Stromal cell of bone marrow (primary cell): ENCODE measurements at regions not wholly inside any gene's neighbourhood (a gene's known extent, or its start where the extent isn't known, plus 50 kb on each side); places are given as distances from the start of the nearest gene placed in this dataset.
A peak's percentile ranks its signal among the peaks of the same experiment; 100 is the strongest.

Experiments used
- DNase-seq: peaks from one replicate; pipeline ENCODE4 v3.0.0-alpha.2; 2012; ENCODE audit warnings: low read depth

DNA sequence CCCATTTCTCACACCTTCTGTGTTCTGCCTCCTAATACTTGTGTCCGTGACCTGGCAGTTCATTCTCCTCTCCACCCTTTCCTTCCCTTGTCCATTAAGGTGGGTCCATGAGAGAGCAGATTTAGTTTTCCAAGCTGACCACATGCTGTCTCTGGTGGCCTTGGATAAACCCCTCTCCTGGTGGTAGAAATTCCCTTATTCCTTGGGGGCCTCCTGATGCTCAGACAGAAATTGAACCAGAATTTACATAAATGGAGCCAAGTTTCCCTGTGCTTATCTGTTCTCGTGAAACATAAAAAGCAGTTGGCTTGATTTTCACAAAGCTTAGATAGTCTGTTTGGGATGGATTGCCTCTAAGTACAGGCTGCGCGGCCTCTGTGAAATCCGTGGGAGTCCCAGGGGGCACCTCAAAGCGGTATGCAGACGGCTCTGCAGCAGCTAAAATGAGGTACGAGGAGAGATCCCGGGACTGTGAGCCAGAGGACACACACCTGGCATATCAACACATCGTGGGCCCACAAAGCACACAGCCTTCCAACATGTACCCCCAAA, 101.0 kb upstream of the NMNAT3 start:
- DNase-seq = no peak

DNA sequence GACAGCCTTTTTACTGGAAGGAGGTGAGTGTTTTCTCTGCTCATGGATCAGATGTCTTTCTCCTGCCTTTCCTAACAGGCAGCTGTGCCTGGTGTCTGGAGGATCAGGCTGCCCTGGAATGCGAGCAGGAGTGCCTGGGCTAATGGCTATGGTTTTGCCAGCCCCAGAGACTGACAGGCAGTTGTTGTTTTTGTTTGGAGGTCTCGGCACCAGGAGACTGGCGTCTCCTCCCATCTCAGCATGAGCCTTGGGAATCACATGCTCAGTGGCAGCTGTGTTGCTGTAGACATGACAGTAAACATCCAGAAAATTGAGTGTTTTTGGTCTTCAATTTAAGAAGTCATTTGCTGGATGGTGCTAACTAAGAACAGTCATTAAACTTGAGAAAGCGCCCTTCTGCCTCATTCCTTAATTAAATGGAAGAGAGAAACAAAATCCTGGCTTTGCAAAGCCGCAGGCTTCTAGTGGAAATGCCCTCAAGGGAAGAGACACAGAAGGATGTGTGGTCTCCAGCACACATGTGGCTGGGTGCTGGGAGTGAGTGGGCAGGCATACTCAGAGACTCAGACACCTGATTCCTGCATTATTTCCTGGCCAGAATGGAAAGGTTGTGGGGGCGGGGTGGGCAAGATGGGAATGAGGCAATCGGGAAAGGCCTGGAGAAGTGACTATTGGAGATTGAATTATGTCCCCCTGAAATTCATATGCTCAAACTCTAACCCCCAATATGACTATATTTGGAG, 97.0 kb upstream of the NMNAT3 start:
- DNase-seq = no peak

DNA sequence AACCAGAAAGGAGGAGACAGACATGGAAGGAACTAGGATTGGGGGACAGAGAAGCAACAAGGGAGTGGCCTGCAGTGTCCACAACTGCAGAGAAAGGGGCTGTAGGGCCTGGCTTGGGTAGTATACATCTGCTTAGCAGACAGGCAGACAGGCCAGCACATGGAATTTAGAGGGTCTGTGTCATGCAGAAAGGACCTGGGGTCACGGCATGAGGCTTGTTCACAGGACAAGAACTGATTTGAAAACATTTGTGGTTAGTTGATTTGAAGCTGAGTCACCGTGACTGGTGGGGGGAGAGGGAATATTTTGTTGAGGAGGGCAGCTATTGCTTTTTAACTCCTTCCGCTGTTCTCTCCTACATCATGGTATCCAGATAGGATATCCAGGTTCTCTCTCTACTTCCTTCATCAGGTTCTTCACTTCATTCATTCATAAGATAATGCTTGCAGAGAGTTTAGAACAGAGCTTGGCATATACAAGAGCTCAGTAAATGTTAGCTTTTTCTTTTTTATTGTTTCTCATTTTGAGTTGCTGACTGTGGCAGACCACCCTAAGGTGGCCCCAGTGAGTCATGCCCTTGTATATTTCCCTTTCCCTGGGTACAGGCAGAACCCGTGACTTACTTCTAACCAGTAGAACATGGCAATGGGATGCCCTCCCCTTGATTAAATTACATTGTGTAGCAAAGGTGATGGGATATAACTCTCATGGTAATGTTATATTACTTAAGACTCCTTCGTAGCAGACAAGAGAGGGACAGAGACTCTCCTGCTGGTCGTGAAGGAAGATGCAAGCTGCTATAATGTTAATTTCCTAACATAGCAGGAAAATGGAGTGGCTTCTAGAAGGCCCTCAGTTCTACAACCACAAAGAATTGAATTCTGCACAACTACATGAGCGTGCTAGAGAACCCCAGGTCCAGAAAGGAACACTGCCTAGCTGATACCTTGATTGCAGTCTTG, 95.0 kb upstream of the NMNAT3 start:
- DNase-seq = peak; percentile 62

DNA sequence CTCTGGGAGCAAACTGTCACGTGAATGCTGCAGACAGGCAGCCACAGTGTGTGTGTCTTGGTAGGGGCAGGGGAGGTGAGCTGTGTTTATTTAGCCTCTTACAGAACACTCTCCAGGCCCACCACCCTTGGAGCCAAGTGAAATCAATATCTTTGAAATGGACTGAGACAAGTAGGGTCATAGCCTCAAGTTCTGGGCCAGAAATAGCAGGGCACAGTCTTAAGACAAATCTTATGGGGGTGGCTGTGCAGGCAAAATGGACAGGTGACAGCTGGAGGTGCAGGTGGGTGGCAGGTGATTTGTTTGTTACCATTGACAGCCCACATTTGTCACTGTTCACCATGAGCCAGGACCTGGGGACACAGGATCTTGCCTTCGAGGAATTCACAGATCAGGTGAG, 93.6 kb upstream of the NMNAT3 start:
- no peak for DNase-seq

DNA sequence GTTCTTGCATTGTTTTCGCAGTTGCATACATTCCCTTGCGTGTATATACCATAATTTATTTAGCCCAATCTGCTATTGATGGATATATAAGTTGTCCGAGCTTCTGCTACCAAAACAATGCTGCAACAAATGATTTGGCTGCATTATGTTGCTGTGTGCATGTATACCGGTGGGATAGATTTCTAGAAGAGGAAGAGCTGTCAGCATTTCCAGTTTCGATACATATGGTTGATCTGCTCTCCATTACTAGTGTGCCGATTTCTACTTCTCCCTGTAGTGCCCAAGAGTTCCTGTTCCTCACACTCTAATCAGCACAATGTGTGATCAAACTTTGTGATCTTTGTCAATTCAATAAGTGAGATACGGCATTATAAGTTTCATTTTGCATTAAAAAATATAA, 92.8 kb upstream of the NMNAT3 start:
- no peak for DNase-seq

DNA sequence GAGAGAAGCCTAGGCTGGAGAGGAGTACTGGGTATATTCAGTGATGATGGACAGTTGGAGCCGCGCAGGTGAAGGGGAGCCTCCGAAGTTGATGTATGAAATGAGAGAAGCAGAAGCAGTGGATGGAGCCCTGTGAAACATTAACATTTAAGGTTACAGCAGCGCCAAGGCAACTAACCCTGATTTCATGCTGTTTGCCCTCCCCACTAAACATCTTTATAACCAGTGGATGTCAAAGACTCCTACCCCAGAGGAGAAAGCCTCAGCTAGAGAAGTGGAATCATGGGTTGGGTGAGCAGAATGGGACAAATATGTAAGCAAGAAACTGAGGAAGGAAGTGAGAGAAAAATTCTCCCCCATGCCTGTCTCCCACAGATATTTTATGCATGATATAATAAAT, 92.0 kb upstream of the NMNAT3 start:
- DNase-seq = no peak

DNA sequence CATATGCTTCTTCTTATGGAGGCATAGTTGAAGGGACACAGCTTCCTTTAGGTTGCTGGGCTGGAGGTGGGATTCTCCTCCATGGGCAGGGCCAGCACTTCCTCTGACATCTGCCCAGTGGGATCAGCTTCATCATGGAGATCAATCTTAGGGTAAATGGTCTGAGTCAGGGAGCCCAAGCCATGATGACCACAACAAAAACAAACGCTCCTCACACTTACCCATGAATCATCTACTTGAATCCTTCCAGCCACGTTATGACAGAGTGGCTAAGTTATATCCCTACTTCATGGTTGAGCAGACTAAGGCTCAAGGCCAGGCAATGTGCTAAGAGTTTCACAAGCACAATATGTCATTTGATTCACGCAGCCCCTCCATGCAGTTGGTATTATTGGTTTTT, 87.2 kb upstream of the NMNAT3 start:
- DNase-seq = peak; percentile 92

DNA sequence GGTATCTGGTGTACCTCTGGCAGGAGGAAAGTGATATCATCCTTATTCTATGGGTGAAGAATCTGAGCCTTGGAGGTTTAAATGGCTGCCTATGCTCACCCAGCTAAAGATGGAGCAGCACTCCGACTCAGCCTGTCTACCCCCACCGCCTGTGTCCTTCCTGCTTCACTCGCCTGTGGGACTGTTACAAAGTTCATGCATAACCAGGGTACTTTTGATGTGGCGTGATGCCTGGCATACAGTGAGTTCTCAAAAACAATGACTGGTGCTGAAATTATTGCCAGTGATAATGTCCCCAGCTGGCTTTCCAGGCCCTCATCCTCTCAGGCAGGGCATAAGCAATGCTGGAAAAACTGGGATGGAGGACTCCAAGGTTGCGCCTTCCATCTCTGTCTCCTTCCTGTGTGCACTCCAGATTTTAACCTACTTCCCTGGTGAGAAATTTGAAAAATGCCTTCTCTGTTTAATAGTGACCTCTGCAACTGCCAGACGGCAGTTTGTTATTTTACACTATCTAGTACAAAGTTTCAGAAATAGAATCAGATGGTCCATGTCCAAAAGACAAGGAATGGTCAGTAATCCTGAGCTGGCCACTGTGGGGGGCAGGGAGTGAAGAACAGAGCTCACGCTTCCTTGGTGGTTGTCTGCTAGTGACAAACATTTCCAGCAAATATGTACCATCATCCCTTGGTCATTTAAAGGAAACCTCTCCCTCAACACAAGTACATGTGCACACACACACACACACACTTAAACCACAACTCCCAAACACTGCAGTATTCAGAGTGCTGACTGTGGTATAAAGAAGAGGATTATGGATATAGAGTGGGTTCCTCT, 86.5 kb upstream of the NMNAT3 start:
- no peak for DNase-seq

DNA sequence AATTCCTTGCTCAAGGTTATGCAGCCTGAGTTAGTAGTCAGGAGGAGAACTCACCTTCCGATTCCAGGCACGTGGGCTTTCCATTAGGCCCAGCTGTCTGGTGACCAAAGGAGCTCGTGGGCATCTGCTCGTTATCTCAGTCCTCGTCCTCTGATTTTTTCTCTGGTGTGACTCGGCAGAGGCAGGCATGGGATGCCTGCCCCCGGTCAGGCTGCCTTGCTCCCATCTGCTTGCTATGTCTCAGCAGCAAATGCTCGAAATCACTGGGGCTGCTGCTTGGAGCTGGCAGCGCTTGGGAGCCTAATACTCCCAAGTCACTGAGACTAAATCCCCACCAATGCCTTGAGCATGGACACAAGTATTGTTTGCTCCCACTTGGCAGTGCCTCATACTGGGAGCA, 84.5 kb upstream of the NMNAT3 start:
- no peak for DNase-seq

DNA sequence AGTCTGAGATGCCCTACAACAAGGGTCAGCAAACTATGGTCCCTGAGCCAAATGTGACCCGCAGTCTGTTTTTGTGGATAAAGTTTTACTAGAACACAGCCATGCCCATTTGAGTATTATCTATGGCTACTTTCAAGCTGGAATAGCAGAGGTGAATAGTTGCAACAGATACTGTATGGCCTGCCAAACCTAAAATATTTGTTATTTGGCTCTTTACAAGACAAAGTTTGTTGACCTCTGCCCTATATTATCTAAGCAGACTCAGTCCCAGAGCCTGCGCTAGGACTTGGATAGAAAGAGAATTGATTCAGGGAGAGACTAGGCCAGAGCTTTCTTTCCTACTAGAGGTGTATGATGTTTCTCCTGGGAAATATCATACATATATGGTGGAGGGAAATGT, 81.7 kb upstream of the NMNAT3 start:
- no peak for DNase-seq

DNA sequence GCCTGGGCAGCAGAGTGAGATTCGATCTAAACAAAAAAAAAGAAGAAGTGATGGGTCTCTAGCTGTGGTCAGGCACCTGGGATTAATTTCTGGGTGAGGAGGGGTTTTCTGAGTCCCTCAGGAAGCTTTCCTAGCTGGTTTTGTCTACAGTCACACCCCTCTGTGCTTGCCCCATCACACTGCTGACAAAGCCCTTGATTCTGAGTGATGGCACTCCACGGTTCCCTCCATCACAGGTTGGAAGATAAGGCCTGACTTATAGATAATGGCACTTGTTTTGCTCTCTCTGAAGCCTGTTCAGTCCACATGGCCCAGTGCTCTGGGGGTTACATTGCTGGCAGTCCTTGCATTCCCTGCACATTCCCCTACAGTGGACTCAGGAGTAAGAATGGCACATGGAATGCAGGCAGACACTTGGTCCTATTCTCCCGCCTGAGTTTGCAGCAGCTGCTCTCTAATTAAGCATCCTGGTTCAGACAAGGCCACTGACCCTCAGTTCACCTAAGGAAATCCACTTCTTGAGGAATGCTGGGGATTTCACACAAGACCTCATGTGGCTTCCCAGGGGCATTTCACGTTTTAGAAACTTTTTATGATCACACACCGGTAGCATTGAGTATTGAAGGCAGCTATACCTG, 81.0 kb upstream of the NMNAT3 start:
- DNase-seq = no peak

DNA sequence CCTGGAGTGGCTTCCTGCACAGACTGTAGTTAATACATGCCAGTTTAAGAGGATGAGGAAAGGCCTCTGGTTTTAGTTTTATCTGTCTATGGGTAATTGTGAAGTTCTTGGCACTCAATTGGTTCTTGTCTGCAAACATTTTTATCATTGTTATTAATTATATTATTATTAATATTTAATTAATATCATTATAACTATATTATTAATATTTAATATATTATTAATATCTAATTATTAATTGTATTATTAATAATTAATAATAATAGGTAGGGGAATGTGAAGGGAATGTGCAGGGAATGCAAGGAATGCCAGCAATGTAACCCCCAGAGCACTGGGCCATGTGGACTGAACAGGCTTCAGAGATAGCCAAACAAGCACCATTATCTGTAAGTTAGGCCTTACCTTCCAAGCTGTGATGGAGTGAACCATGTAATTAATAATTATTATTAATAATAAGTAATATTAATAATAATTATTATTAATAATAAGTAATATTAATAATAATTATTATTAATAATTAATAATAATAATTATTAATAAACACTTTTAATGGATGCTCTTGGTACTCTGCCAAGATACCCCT, 79.8 kb upstream of the NMNAT3 start:
- no peak for DNase-seq

DNA sequence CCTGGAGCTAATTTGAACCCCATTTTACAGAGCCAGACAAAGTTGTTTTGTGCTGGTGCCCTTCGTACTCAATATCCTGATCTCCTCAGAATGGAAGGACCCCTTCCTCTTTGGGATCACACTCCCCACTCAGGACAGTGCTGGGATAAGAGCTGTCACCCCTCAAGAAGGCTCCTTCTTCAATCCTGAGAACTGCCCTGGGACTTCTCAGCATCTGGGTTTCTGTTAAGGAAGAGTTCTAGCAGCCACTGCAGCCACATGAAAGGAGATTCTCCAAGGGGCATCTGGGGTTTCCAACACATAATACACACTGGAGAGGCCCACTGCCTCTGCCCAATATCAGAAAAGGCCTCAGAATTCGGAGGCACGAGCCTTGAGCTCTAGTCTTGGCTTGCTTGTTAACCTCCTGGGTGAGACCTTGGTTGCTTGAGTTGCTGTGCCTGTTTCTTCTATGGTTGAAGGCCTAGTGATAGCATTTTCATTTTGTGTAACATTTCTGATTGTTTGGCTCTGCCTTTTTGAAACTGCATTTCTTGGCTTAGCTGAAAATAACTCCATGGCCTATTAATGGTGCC, 78.8 kb upstream of the NMNAT3 start:
- DNase-seq = no peak

DNA sequence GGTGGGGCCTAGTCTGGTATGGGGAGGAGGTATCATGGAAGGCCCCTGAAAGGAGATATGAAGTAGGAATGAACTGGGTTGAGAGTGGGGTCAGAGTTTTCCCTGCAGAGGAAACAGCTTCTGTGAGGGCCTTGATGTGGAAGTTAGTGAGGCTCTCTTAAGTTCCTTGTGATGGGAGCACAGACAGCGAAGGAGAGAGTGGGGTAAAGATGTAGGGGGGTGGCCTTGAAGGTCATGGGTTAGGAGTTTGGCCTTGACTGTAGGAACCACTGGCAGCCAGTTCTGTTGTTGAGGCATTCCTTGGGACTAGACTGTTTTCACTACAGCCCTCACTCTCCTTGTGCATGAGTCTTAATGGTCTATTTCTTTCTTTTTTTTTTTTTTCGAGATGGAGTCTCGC, 77.8 kb upstream of the NMNAT3 start:
- no peak for DNase-seq

DNA sequence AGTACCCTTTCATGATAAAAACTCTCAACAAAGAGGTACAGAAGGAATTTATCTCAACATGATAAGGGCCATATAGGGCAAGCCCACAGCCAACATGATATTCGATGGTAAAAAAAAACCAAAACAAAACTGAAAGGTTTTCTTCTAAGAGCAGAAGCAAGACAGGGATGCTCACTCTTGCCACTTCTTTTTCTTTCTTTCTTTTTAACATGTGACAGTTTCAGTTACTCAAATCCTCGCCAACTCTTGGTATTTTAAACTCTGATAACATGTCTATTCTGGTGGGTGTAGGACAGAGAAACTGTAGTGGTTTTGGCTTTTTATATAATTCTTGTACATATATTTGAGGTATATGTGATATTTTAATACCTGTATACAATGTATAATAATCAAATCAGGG, 74.0 kb upstream of the NMNAT3 start:
- DNase-seq = no peak

DNA sequence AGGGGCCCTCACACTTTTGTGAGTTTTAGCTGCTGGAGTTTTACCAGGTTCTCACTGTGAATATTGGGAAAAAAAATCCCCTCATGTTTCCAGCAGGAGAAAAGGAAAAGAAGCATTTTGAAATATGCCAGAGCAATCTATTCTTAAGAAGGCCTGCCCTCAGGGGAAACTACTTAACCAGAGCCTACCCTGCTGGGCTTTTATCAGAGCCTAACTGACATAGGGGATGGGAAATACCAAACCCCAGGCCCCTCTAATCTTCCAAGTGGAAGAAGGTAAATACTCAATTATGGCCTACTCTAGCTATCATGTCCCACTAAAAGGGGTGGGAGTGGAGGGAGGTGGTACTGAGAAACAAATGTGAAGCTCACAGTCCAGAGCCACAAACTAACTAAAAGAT, 68.7 kb upstream of the NMNAT3 start:
- DNase-seq = no peak

DNA sequence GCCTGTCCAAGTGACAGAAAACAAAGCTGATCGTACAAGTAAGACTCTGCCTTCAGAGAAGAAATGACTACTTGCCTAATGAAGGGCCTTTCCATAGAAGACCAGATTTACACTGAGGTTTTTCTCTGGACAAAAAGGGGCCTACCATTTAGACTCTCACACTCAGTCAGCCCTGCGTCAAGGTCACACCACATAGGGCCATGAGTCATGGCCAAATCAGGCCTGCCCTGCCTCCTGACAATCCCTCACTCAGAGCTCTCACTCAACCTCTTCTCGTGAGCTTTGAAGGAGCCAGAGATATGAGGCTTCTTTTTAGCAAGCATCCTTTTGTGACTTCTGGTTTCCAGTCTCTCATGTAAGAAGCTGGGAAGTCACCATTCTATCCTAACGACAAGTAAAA, 68.1 kb upstream of the NMNAT3 start:
- peak; percentile 50 for DNase-seq

DNA sequence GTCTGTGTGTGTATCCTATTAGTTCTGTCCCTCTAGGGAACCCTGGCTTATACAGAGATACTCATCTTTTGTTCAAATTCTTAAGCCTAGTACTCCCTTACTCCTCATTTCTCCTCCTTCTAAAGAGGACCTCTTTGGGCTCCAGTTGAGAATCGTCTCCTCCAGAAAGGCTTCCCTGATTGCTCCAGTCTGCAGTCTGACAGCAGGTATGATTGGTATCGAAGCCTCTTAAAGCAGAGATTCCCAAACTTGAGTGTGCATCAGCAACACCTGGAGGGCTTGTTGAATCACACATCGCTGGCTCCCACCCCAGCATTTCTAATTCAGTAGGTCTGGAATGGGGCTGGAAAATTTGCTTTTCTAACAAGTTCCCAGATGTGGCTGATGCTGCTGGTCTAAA, 60.9 kb upstream of the NMNAT3 start:
- no peak for DNase-seq

DNA sequence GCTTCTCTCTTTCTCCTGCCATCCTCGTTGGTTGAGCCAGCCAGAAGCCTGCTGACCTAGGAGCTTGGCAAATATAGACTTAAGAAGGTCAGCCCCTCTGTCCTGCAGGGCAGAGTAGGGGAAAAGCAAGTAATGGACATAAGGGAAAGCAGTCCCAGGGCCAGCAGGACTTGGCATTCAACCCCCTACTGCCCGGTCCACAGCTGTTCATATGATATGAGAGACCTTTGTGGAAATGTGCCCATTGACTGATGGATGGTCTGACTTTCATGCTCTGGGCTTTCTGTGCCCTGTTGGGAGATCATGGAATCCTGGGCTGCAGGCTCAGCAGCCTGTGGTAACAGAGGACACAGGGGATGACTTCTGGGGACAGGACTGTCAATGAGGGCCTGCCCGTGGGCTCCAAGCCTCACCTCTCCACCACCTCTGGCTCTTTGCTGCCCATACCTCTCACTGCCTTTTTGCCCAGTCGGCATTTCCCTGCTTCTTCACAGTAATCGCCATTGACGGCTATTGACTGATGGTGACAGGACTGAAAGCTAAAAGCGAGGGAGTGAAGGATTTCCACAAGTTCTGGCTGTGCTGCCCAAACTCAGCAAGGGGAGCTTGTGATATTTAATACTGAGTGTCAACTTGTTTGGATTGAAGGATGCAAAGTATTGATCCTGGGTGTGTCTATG, 60.0 kb upstream of the NMNAT3 start:
- DNase-seq = no peak

DNA sequence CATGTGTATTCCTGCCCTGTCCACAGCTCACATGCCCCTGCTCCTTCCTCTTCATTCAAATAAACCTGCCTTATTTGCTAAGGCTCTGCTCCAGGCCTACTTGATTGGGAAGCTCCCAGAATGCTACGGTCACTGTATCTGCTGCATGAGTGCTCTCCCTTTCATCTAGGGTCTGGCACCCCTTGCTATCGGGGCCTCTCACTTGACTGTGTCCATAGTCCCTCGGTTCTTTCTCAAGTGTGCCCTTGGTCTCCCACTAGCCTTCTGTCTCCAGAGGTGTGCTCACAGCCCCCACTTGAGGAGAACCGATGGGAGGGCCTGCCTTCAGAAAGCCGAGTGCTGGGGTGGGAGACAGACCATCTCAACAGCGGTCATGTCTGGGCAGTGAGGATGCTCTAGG, 57.4 kb upstream of the NMNAT3 start:
- DNase-seq = no peak
